ENCODE measurements at regions not wholly inside any gene's neighbourhood (a gene's known extent, or its start where the extent isn't known, plus 50 kb on each side); places are given as distances from the start of the nearest gene placed in this dataset.

GRCh38 chr7:20475756-20476155, 139.7 kb upstream of the ABCB5 start:
- TF ChIP-seq GATA2 (IDR thresholded peaks at IDR 0.05; ENCODE audit: low read depth, low read length) (no peak), GATA3 (IDR thresholded peaks at IDR 0.05; ENCODE audit: low read depth, low read length) (no peak)
